GM04503 (cell line): ENCODE measurements at regions not wholly inside any gene's neighbourhood (a gene's known extent, or its start where the extent isn't known, plus 50 kb on each side); places are given as distances from the start of the nearest gene placed in this dataset.
"Not testable (repeated sequence)": the region's sequence is repeated elsewhere in the genome, so short reads cannot be mapped to it uniquely, and the experiment has no call there.

Source experiments
- DNase-seq: peaks from one replicate; pipeline ENCODE4 v3.0.0-alpha.2; 2012; ENCODE audit warnings: low read depth

DNA sequence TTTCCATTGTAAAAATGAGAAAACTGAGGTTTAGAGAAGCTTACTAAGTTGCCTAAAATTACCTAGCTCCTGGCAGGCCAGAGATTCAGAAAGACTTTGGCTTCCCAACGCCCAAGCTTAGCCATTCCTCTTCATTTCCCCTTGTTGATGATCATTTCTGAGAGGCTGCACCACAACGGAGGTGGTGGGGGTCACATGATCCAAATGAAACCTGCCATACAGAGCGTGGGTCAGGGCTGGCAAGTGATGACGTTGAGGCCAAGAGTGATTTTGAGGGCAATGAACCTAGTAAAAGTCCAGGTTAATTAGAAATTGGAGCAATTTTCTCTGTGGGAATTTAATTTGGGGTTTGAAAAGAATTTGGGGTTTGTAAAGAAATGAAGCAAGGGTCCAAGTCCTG is 109.9 kb downstream of the TMEM182 start:
- no peak for DNase-seq

DNA sequence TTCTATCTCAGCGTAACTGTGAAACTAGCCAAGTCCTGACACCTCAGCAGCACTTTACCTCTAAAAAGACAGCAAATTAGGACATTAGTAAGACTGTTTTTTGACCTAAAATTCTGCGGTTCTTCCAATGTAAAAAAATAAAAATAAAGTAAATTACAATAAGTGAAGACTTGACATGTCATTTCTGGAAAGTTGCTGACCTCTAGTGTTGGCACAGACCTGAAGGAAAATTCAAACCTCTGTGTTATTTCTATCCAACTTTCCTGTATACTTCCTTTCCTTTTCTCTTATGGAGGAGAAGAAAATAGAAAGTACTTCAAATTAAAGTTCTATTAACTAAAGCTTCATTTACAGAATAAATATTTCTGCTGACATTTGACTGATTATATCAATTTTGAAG is 110.6 kb downstream of the TMEM182 start:
- no peak for DNase-seq

DNA sequence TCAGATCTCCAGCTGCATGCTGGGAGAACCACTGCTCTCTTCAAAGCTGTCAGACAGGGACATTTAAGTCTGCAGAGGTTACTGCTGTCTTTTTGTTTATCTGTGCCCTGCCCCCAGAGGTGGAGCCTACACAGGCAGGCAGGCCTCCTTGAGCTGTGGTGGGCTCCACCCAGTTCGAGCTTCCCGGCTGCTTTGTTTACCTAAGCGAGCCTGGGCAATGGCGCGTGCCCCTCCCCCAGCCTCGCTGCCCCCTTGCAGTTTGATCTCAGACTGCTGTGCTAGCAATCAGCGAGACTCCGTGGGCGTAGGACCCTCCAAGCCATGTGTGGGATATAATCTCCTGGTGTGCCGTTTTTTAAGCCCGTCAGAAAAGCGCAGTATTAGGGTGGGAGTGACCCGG is 117.7 kb downstream of the TMEM182 start:
- not testable (repeated sequence) for DNase-seq

DNA sequence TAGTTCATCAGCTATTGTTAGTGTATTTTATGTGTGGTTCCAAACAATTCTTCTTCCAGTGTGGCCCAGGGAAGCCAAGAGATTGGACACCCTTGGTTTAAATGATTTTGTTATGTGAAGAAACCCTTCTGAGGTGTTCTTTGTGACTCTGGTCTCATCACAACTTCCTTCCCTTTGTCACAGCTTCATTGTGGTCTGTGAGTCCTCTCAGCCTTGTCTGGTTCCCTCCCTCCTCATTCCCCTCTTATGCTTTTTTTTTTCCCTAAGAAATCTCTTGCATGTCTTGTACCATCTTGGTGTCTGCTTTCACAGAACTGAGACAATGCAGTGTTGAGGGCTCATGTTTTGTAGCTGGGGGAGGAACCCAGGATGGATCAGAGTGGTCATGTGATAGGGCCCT is 118.9 kb downstream of the TMEM182 start:
- no peak for DNase-seq

DNA sequence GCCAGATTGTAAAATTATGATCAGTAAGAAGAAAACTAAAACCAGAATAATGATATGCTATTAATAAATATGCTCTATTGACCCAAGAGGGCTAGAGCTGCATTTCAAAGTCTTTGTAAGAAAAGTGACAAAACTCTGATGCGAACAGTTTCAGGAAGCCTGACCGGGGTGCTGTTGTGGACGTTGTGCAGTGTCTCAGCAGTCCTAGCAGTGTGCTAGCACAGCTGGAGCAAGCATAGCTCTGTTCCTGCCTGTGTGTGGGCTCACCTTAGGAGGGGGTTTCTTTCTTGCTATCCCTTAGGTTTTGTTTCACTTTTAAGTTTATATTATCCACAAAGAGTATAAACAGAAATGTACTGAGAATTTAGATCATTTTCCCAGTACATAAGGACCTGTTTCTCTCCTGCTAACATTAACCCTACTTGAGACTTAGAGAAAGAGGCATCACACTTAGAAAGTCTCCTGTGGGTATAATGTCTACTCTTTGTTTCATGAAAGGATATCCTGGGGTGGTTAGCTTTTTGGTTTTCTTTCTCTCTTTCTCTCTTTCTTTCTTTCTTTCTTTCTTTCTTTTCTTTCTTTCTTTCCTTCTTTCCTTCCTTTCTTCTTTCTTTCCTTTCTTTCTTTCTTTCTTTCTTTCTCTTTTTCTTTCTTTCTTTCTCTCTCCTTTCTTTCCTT is 124.5 kb downstream of the TMEM182 start:
- DNase-seq: no peak

DNA sequence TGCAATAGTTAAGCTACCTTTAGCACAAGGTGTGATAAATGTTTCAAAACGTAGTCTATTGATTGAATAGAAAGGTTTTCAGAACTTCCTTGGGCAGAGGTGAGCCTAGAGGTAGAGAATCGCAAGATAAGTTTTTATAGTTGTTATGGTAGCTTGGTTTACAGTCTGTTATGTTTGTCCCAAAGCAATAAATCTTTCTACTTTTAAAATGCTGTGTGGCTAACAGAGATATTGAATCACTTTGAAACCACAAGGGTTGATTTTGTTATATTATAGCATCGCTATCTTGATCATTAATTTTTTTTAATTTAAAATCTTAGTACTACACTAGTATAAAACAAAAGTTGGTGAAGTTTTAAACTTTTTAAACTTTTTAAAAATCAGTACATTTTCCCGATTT is 126.7 kb downstream of the TMEM182 start:
- no peak for DNase-seq

DNA sequence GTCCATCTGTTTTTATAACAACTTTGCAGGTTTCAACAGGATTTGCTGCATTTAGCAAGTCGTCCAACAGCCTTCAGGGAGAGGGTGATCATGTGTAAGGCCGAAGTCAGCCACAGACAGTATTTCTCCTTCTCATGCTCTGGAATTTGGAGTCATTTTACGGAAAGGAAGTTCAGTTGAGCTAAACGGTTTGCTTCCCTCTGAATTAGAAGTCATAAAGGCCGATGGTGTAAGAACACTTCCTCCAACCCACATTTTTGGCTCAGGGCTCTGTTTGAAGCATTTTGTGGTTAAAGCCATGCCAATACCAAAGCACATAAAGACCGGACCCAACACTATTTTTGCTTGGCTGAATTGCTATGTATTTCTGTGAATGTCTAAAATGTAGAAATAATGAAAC is 129.5 kb downstream of the TMEM182 start:
- peak; percentile 1 for DNase-seq

DNA sequence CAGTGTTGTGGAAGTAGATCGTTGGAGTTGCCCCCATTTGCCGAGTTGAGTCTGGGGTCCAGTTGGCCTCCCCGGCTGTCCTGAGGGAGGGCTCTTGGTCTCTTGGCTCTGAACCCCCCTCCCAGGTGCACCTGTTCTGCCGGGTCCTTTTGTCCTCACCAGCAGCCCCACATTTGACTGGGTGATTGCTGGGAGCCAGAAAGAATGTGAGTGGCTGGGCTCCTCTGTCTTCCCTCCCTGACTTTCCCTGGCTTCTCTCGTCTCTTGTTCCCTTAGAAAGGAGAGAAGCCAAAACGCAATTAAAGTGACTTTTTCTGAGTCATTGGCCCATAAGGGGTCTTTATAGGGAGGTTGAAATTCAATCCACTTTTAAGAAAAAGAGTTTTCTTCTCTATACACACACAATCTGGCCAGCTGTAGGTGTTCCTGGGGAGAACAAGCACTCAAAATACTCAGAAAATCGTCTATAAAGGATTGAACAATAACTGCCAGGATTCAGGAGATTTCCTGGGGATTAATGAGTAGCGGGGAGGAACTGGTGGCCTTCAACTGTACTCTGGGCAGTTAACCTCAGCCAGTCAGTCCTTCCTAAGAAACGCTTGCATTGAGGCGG is 131.0 kb downstream of the TMEM182 start:
- no peak for DNase-seq

DNA sequence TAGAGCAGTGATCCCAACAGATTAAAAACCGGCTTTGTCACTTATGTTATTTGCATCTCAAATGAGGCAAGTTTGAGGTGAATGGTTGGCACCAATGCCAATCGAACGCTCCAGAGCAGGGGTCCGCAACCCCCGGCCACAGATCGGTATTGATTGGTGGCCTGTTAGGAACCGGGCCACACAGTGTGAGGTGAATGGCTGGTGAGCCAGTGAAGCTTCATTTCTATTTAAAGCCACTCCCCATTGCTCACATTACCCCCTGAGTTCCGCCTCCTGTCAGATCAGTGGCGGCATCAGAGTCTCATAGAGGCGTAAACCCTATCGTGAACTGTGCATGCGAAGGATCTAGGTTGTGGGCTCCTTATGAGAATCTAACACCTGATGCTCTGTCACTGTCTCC is 132.0 kb downstream of the TMEM182 start:
- no peak for DNase-seq

DNA sequence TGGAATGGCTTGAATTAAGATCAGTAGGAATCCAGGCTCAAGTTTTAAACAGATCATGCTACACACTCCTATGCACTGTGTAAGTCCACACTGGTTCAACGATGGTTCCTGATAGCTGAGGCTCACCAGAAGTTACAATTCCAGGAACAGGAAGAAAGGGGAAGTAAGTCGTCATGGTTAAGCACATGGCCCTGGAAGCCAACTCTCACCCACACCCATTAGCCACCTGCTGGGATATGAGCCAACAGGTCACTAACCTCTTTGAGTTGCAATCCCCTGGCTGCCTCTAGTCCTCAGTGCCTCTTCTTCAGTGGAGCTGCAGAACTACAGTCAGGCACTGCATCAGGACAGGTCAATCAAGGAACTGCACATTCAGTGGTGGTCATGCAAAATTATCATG is 133.5 kb downstream of the TMEM182 start:
- DNase-seq: no peak

DNA sequence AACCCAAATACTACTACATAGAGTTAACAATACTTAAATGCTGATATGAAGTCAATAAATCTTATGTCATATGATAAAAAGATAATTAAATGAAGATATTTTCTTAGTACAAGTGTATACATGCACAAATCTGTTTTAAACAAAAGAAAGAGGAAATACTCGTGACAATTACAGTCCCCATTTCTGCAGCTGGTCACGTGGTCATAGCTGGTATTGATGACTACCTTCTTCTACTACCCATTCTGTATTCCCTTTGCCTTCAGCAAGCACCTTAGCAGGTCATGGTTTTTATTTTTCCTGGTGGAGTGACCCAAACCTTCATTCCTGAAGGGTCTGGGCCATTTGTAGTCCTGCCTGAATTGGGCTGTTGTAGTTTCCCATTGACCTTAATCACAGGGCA is 147.4 kb downstream of the TMEM182 start:
- DNase-seq: not testable (repeated sequence)

DNA sequence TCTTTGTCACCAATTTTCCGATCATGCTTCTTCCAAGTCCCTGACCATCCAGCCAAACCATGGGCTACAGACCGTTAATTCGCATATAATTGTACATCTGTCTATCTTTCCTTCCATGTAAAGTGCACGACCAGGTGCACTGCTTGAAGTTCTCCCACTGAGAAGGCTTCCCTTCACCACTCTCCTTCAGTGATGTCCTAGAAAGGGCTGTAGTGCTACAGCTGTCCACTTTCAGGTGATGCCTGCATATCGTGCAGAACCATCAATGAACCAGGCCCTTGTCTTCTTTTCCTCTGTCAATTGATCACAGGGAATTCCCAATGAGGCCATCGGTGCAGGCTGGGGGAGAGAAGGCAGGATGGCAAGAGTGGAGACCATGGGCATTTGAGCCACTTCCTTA is 148.9 kb downstream of the TMEM182 start:
- DNase-seq: no peak

DNA sequence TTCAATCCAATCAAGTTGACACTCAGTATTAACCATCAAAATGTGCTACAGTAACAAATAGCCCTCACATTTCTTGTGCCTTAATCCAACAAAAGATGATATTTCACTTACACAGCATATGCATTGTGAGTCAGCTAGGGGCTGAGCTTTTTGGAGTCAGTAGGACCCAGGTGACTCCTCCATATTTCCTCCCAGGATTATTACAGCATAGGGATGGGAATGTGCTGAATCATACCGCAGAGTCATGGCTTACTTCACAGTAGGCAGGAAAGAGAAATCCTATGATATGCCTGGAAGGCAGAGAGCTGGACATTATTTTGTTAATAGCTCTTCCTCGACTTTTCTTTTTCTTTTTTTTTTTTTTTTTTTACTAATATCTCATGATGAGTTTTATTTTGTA is 153.3 kb downstream of the TMEM182 start:
- DNase-seq: peak; percentile 1

DNA sequence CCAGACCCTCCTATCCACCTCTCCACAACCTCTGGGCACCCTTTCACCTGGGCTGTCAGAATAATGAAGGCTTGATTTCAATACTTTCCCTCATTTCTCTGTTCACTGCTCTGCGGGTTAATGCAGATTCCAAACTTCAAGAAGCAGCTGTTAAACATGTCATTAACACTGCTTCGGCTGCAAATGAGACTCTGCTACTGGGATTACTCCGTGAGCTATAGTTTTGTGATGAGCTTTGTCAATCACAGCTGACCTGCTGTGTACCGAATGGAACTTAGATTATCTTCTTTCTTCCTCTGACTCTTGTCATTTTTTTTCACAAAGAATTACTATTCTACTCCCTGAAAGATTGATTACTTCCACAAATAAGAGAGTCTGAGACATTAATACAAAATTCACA is 160.5 kb downstream of the TMEM182 start:
- no peak for DNase-seq

DNA sequence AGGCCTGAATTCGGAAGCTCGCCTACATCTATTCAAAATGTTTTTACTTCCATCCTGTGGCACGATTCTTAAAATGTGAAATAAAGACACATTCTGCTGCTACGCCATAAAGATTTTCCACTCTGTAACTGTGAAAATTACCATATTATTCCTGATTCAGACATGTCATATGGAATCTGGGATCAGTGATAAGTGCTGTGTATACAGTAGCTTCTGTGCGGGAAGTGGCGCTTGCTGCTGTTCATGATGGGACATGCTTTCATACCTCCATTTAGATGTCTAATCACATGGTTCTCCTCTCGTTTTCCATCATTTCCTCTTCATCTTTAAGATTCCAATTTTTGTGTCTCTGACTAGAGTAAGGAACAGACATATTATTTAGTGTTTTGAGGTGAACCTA is 163.2 kb downstream of the TMEM182 start:
- DNase-seq: no peak

DNA sequence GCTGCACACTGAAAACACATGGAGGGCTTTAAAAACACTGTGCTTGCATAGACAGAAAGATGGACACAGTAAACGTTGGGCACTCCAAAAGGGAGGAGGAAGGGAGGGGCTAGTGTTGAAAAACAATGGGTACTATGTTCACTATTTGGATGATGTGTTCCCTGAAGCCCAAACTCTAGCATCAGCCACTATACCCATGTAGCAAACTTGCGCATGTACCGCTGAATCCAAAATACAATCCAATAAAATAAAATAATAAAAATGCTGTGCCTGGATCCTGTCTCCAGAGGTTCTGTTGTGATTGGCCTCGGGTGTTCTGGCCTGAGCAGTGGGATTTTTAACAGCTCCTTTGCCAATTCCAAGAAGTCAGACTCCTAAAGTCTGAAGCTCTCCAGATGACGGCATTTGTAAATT is 166.0 kb downstream of the TMEM182 start:
- DNase-seq: no peak

DNA sequence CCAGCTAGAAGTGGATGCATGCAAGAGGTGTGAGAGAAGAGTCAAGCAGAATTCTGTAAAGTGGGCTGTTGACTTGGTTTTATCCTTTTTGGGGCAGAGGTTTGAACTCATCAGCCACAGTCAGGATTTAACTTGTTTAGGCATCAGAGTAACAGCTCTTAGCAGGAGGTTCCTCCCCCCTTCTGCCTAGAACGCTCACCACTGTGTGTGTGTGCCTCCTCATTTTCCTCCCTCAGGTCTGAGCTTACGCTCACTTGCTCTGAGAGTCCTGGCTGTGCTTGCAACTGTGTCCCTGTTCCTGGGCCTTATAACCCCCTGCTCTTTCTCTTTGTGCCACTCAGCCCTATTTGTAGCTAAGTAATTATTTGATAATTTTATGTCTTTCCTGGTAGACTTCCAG is 167.9 kb downstream of the TMEM182 start:
- DNase-seq: no peak

DNA sequence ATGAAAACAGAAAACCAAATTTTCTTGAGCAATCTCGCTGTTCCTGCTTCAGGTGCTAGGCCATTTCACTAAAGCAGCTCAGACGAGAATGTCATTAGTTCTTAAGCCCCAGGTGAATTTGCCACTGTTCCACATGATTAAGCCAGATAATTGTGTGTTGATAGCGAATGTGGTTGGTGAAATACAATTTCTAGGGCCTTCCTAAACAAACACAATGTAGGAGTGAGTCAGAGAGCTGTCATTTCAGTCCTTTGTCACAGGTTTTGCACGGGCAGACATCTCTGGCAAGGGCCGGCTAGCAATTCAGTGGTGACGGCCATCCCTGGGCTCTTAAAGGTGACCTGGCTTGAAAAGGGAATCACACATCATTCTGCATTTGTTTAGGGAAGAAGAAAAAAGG is 170.7 kb downstream of the TMEM182 start:
- no peak for DNase-seq

DNA sequence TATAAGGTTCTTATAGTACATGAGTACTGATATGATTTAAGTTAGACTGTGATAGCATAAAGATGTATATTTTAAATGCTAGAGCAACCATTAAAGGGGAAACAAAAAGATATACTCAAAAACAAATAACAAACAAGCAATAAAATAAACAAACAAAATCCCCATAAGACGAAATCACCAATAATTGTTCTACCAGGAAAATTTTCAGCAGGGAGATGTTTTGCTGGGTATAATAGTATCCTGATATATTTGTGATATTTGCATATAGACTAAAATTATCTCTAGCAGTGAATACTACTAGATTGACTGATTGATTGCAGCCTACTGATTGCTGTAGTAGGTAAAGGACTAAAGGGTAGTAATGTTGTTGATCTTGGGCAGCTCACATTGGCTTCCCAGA is 177.4 kb downstream of the TMEM182 start:
- no peak for DNase-seq

DNA sequence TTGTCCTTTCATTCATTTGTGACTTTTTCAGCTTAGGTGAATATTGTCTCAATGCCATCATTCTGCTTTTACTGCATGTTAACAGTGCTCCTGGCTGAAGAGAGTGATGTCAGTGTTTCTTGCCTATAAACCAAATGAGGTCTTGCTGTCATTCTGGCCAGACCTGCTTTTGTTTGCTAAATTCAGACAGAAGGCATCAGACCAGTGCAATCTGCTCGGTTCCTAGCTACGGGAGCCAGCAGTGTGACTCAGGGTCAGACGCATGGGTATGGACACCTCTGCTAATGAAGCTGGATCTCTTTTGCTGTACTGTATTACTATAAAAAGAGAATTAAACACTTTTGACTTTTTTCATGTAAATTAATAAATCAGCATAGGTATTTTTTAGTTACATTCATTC is 178.9 kb downstream of the TMEM182 start:
- no peak for DNase-seq

DNA sequence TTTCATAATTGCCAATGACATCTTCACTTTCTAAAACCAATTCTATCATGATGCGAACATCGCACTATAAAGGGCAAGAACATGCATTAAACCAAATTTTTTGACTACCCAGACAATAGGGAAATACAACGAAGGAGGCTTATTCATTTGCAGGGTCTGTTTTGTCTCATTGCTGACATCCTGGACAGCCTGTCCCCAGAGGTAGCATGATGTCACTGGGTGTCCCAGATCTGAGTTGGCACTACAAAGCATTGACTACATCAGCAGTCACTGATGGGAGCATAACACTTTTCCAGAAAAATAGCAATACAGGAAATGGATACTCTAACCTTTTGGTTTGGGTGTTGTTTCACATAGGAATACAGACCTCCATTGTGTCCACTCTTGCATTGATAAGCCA is 180.3 kb downstream of the TMEM182 start:
- DNase-seq: no peak

DNA sequence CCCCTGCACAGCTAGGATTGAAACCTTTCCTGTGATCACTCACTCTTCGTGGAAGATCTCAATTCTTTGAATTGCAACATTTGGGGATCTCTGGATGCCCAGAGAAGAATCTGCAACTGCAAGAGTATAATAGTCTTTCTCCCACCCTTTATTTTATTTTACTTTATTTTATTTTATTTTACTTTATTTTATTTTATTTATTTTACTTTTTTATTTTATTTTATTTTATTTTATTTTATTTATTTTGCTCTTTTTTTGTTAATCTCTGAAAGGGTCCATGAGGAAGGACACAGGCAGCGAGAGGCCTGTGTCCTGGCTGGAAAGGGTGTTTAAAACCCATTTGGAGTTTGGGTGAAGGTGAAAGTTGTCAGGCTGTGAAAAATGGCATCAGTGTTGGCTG is 181.4 kb downstream of the TMEM182 start:
- no peak for DNase-seq

DNA sequence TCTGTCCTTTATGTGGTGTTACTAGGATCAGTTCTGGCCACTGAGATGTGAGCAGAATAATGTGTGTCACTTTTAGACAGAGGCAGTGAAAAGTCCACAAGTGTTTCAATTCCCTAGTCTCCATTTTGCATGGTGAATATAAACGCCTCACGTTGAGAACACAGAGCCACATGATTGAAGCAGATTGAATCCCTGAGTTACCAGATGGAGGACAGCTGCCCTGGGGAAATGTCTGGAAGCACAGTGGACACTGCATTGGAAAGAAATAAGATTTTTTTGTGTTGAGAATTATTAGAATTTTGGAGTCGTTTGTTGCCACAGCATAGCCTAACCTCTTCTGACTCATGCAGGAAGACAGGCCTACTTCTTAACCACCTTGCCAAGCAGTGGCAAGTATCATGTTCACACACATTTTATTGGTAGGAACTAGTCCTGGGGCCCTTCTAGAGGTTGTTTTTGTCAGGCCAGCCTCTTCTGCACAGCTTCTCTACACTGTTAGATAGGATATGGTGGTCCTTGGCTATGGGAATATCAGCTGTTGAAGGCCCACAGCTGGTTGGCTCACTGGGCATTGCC is 188.6 kb downstream of the TMEM182 start:
- no peak for DNase-seq

DNA sequence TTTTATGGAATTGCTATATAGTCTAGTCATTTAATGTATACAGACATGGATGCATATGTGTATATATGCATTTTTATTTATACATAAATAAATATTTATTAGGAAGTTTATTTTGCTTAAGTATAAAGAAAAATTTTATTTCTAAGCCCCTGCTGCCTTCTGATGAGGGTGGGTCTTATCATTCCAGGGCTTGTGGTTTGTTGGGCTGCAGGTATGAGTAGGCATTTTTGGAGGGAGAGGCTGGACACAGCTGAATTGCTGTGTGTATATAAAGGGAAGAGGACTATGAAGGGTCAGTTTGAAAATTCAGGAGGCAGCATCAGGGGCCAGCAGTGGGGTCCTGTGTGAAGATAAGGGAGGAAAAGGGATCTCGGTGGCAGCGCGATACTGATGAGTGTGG is 189.4 kb downstream of the TMEM182 start:
- DNase-seq: no peak
